Embryonic facial prominence (tissue), 1 donor: ENCODE measurements at regions not wholly inside any gene's neighbourhood (a gene's known extent, or its start where the extent isn't known, plus 50 kb on each side); places are given as distances from the start of the nearest gene placed in this dataset.
"Not testable (repeated sequence)": the region's sequence is repeated elsewhere in the genome, so short reads cannot be mapped to it uniquely, and the experiment has no call there.

Experiments used
- DNase-seq: peaks from one replicate; pipeline ENCODE4 v3.0.0-alpha.2; 2016; ENCODE audit errors: extremely low spot score

DNA sequence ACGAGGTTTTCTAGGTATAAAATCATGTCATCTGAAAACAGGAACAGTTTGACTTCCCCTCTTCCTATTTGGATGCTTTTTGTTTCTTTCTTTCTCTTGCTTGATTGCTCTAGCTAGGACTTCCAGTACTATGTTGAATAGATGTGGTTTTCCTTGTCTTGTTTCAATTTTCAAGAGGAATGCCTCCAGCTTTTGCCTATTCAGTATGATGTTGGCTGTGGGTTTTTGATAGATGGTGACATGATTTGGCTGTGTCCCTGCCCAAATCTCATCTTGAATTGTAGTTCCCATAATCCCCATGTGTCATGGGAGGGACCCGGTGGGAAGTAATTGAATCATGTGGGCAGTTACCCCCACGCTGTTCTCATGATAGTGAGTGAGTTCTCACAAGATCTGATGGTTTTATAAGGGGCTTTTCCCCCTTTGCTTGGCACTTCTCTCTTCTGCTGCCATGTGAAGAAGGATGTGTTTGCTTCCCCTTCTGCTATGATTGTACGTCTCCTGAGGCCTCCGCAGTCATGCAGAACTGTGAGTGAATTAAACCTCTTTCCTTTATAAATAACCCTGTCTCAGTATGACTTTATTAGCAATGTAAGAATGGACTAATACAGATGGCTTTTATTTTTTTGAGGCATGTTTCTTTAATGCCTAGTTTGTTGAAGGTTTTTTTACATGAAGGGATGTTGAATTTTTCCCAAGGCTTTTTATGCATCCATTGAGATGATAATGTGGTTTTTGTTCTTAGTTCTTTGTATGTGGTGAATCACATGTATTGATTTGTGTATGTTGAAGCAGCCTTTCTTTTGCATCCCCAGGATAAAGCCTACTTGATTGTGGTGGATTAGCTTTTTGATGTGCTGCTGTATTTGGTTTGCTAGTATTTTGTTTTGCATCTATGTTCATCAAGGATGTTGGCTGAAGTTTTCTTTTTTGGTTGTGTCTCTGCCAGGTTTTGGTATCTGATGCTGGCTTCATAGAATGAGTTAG is 239.1 kb downstream of the THBS2 start:
- DNase-seq = no peak

DNA sequence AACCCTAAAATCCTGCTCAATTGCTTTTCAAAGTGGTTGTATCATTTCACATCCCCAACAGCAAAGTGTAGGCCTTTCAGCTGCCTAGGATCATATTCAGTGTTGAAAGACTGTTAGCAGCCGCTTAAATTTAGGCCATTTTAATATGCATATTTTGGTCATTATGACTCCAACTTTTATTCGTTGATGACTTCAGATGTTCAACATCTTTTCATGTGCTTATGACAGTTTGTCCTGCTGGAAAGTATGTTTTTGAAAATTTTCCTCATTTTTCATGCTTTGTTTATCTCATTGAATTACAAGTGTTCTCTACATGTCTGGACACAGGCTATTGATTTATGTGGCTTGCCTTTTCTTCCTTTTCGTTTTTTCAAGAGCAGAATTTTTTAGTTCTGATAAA is 244.0 kb downstream of the THBS2 start:
- DNase-seq = no peak

DNA sequence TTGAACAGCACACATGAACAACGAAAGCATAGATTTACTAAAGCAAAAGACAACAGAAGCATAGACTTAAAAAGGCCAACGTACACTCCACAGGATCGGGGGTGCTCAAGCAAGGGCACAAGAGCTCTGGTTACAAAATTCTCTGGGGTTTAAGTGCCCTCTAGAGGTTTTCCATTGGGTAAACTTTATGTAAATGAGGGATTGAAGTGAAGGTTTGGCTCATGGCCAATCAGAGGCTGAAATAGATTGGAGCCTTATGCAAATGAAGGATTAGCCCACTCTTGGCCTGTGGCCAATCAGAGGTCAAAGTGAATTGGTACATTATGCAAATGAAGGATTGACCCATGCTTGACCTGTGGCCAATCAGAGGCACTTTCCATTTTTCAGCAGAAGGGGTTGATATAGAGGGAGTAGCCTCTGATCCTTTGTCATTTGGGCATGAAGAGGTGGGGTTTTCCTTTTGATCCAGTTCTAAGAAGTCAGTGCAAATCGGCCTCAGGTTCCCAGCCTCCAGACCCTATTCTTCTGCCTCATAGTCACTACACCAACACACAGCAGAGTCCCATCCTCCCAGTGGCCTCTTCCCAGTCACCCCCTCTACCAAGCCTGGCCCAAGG is 244.9 kb downstream of the THBS2 start:
- DNase-seq = no peak

DNA sequence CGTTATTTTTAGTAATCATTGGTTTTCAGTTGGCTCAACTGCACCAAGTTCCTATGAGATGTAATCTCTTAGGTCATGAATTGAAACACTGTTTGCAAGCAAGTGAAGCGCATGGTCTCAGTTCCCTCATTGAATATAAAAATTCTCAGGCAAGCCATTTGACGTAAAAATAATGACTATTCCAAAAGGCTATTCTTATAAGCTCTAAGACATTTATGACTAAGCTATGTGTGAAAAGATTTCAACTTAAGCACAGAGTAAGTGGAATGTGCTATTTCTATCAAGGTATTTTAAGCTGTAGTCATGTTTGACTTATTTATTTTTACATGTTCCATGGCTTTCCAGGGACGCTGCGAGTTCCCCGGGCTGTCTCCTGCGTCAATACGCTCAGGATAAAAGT is 248.5 kb downstream of the THBS2 start:
- no peak for DNase-seq

DNA sequence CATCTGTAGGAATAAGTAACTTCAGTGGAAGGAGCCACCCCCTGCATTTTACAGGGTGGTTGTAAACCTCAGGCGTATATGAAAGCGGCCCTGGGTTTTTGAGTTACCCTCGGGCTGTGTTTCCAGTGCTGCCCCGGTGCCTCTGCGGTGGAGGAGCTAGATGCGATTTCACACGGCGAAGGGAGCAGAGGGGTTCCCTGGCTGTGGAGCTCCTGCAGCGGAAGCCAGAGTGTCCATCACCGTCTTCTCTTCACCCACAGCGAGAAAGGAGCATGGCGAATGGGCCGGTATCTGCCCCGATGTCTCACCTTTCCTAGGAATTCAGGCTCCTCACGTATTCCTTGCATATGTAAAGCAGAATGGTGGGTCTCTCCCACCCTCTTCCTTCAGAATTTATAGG is 253.6 kb downstream of the THBS2 start:
- no peak for DNase-seq

DNA sequence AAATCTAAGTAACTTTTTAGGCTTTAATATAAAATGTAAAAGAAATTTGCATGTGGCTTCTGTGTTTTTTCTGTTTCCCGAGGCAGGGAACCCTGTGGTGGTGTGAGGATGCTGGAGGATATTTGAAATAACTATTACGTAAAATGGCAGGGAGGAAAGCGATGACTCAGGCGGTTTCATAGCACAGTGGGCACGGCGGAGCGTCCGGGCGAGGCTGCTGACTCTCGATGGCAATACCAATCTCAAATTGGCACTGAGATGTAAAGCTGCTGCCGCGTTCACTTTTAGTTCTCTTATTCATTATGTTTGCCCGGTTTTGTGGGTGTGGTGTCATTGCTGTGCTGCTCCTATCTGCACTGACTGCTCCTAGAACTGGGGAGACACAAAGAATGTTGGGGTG is 254.3 kb downstream of the THBS2 start:
- DNase-seq = no peak

DNA sequence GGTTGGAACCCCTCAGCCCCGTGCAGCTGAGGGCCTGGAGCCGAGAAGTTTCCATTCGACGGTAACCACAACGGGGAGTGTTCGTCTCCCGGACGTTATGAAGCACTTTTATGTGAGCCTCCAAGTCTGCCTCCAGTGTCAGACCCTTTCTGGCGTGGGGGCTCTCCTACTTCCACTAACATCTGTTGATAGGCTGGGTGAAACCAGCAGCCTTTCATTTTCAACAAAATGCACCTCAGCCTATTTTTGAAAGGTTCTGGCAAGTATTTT is 257.4 kb downstream of the THBS2 start:
- DNase-seq = no peak

DNA sequence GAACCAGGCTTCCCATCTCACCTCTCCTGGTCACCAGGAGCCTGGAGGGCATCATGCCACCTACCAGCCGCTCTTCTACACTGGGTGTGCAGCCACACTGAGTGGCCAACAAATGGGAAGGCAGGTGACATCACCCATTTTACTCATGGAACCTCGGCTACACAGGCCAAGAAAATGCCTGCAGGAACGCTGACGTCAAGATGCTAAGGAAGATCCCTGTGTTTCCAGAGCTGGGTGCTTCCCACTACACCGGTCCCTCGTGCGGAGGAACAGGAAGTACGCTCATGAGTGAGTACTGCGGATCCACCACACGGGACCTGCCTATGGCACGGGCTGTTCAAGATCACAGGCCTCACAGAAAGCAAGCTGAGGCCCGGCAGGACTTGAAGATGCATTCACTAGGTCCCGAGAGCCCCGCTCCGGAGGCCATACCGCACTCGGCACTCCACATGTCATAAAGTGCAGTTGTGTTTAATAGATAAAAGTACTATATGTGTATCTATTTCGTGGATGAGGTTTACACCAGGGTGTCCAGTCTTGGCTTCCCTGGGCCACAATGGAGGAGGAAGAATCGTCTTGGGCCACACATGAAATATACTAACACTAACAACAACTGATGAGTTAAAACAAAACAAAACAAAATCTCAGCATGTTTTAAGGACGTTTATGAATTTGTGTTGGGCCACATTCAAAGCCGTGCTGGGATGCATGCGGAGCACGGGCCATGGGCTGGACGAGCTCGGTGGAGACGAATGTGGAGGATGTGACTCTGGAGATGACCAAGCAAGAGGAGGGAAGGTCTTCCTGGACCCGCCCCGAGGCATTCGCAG is 257.9 kb downstream of the THBS2 start:
- no peak for DNase-seq

DNA sequence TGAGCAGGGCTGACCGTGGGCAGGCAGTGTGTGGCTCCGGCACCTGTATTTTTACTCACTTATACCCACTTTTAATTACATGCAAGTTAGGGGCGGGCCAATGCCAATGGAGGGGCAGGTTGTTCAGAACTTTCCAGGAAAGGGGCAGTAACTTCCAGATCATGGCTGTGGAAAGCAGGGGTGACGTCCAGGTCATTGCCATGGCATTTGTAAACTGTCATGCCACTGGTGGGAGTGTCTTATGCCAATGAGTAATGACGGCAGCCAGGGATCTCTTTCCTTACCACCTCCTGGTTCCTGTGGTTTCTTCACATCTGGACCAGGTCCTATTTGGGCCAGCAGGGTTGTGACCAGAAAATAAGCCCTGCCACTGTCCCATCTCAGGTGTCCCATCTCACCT is 258.7 kb downstream of the THBS2 start:
- no peak for DNase-seq

DNA sequence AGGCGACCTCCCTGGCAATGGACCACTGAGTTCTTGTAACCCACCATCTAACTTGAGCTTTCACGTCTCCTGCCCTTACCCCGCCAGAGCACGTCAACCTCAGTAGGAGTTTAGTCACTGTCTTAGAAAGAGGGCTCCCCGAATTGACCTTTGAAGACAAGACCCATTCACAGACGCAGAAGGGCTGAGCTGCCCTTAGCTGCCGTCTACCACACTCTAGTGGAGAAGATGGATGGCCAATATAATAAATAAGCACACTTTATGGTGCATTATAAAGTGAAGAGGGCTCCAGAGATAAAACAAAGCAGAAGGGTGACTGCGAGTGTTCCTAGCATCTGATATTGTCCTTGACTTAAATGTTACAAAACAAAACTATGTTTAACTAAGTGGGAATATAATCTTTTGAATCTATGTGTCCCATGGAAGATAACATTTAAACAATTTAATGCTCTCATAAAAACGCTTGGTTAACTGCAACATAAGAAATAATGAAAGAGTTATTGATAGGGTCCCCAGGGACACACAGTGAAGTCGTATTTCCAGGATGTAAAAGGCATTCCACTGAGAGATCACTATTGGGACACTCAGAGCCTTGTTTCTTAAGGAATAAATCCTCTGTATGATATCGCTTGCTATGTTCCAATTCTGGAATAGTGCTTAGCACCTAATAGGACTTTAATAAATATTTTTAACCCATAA is 261.1 kb downstream of the THBS2 start:
- no peak for DNase-seq

DNA sequence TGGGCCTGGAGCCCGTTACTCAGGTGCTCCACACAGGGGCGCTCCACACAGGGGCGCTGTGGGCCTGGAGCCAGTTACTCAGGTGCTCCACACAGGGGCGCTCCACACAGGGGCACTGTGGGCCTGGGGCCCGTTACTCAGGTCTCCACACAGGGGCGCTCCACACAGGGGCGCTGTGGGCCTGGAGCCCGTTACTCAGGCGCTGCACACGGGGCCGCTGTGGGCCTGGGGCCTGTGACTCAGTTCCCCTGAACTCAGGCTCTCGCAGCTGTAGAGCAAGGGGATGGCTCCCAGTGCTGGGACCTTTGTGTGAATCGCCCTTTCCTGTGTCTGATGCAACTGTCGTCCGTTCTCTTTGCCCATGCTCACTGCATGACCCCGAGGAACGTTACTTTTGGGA is 262.0 kb downstream of the THBS2 start:
- DNase-seq = not testable (repeated sequence)

DNA sequence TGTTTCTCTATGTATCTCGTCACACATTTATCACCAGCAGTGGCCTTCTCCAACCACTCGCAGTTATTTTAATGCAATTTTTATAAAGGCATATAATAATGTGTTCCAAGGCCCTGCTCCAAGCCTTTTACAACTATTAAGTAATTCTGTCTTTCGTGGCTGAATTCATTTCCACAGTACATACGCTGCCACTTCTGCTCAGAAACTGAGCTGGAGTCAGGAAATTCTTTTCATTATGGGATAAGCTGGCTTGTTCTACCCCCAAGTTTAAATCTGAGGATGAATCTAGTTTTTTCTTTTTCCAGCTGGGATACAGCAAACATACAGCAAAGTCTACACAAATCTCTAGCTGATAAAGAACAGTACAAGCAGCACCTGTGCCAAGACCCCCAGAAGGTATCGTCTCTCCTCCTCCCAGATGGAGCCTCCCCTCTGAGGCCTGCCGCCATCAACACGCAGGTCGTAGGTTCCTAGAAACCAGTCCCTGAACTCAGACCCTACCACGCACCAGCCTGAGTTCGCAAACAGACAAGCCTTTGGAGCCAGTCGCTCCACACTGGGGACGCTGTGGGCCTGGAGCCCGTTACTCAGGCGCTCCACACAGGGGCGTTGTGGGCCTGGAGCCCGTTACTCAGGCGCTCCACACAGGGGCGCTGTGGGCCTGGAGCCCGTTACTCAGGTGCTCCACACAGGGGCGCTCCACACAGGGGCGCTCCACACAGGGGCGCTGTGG is 263.5 kb downstream of the THBS2 start:
- DNase-seq = no peak

DNA sequence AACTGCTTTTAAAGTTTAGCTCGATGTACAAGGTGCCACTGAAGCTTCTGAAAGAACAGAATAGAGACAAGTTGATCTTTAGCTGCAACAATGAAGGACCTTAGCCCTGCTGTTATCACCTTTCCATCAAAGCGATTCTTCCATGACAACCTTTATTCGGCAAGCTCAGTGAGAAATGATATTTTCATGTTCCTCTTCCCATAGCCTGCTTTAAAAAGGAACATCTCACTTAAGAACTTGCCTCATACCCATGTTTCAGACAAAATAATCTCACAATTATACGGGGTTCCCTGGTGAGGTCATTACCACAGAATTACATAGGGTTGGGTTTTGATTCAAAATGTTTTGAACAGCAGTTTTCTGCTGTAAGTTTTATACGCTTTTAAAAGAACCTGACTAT is 264.2 kb downstream of the THBS2 start:
- no peak for DNase-seq

DNA sequence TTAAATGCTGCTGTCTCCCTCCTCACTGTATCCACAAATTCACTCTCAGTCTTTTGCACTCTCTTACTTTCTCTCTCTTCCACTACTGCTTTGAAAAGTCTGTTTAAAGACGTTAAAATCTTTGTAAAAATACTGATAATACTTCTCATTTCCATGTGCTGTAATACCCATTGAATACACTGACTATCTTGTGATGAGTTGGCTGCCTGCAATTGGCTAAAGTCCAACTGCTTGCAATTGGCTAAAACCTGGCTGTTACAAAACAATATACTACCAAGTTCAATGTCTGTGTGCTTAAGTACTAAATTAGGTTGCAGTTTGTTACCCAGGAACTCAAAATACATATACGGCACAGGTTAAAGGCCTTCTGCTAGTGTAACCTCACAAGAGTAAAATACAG is 264.8 kb downstream of the THBS2 start:
- no peak for DNase-seq

DNA sequence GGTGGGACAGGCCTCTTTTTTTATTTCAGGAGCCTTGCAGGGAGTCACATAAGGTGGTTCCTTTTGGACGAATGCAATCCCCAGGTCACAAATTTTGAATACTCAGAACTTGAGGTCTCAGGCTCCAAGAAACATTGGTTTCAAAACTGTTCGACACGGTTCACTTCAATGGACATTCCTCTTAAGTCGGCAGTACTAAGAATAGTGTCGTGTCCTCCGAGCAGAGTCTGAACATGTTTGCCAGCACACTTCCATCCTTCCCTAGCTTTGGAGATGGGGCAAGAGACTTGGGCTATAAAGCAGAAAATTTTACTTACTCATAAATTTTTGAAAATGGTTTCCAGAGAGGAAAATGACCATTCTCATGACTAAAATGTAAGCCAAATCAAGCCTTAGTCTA is 265.4 kb downstream of the THBS2 start:
- no peak for DNase-seq

DNA sequence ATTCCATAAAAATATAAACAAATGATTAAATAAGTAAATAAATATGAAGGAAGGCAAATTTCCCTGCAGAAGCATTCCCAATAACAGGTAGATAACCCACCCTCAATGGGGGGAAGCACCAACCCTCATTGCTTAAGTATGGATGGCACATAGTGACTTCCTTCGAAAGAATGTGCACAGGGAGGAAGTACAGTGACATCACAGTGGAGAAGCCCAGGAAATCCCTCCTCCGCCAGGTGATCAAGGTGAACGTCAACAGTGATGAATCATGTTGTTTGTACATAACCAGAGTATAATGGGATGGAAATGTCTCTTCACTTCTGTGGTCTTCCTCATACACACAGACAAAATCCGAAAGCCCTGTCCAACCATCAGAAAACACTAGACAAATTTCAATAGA is 267.9 kb downstream of the THBS2 start:
- DNase-seq = no peak

DNA sequence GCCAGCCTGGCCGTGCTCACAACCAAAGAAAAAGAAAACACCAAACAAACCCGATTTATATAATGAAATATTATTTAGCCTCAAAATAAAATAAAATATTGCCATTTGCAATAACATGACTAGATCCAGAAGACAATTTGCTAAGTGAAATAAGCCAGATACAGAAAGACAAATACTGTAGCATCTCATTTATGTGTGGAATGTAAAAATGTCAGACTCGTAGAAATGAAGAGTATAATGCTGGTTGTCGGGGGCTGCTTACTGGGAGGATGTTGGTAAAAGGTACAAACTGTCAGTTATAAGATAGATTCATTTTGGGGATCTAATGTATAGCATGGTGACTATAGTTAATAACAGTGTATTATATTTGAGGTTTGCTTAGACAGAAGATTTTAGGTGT is 269.7 kb downstream of the THBS2 start:
- DNase-seq = no peak

DNA sequence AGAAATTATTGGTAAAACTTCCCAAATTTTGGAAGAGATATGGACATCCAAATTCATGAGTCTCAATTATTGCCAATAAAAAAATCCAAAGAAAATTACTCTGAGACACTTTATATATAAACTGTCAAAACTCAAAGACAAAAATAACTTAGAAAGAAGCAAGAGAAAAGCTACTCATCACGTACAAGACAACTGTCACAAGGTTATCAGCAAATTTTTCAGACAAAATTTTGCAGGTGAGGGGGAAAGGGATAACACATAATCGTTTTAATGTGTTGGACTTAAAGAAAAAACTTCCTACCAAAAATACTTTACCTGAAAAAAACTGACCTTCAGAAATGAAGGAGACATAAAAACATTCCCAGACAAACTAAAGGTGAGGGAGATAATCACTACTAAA is 272.5 kb downstream of the THBS2 start:
- no peak for DNase-seq

DNA sequence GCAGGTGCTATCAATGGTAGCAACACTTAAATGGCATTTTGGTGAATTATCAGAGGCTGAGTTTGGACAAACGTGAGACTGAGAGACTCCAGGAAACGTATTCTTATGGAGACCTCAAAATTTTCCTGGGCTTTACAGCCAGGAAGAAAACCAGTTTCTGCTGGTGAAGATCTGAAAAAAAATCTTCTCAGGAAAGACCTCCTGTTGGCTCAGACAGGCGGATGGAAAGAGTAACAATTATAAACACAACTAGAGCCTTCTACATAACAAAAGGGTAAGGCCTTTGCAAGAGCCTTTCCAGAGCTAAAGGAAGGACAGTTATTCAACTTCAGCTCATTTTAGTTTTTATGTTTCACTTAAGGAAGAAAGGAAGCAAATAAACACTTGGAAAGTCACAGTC is 274.4 kb downstream of the THBS2 start:
- DNase-seq = no peak

DNA sequence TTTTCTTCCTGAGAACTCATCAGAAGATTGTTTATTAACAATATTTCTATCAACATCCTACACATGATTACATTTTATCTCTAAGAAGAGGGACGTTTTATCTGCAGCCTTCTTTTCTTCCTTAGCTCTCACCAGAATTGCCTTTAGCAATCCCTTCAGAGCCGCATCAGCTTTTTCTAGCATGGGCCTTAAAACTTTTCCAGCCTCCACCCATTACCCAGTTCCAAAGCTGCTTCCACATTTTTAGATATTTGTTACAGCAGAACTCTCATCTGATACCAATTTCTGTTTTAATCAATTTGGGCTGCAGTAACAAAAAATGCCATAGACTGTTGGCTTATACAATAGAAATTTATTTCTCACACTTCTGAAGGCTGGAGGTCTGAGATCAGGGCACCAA is 281.5 kb downstream of the THBS2 start:
- no peak for DNase-seq

DNA sequence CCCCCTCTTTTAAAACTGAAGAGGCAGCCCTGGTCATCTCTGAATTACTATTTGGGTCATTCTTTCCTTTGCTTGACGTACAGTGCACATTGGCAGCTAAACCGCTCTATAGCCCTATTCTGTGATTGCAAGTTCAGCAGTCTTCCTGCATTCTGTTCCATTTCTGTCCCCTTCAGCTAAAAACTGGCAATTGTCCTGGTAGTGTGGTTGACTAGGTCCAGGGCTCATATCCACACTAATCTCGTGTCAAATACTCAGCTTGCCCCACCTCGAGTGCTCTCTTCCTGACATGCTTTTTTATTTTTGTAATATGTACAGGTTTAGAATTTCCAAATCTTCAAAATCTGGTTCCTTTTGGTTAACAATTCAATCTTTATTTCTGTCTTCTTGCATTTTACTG is 282.1 kb downstream of the THBS2 start:
- no peak for DNase-seq
